Activated T-cell treated with anti-CD3 and anti-CD28 coated beads, Interleukin-2, amount 50 U/mL, for 1 hour (primary cell): ENCODE measurements at regions not wholly inside any gene's neighbourhood (a gene's known extent, or its start where the extent isn't known, plus 50 kb on each side); places are given as distances from the start of the nearest gene placed in this dataset.

Experiments used
- DNase-seq: peaks from one replicate; pipeline ENCODE4 v3.0.0-alpha.2; 2020

DNA sequence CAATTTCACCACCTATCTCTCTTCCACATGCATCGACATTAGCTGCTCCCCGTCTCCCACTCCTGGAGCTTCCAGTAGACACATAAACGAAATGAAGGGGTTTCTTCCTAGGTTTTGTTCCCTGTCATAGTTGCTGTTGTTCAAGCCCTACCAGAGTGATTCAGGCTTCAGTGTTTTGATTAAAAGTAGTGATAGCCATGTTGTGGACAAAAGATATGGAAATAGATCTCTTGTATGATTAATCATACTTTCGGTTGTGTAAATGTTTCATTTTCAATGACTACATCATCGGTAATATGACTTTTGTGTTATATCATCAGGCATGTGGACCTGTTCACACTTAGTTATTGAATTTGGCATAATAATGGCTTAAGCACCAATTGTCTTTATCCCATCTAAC, 96.5 kb upstream of the KLF3 start:
- no peak for DNase-seq

DNA sequence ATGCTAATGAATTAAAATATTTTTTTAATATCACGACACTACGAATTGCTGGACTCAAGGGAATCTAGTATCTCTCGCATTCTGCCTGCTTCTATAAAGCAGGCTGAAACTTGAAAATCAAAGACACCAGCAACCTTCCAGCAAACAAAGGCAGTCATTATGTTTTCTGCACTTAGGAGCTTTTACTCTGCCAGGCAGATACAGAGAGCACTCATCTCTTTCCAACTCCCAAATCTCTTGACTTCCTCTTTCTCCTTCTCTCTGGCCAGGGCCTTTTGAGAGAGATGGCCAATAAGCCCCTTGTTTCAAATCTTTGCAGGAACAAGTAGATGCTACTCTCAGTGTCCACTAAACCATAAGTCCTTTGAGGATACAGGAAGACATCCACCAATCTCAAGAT, 95.2 kb upstream of the KLF3 start:
- DNase-seq, result no peak

DNA sequence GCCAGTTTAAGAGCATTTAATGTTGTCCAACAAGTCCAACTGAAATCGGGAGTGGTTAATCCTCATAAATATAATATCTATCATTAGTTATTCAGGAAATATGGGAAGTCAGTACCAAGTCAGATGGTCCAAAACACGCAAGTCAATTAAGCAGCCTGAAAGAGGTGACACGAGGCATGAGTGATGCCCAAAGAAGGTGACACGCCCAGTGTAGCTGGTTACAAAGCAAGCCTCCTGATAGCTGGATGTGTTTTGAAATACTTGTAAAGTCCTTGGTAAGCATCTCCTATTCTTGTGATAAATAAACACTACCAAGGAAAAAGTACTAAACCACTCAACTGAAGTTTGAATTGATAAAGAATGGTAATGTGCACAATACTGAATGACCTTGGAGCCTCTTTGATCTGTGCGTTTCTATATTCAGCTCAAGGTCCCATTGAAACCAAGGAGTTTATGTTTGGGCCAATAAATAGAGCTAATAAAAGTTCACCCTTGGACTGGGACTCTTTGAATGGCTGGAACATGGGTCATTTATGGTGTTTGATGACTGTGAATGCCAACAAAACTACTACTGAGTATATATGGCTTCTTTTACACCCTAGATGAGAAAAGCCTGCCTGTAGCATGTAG, 93.2 kb upstream of the KLF3 start:
- no peak for DNase-seq

DNA sequence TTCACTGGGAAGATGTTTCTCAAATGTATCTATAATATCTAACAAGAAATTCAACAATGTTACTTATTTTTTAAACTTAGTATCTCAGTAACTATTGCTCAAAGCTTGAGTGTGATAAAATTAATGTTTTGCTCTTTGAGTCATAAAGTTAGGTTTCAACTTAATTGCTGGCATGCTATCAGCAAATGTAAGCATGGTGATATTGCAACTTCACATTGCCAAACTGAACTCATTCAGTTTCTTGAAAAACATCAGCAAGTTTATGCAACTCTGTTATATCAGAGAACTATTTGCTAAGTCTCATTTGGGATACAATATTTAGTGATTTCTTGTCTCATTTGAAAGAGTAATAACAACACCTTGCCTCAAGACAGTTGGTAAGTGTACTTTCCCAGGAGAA, 91.2 kb upstream of the KLF3 start:
- no peak for DNase-seq

DNA sequence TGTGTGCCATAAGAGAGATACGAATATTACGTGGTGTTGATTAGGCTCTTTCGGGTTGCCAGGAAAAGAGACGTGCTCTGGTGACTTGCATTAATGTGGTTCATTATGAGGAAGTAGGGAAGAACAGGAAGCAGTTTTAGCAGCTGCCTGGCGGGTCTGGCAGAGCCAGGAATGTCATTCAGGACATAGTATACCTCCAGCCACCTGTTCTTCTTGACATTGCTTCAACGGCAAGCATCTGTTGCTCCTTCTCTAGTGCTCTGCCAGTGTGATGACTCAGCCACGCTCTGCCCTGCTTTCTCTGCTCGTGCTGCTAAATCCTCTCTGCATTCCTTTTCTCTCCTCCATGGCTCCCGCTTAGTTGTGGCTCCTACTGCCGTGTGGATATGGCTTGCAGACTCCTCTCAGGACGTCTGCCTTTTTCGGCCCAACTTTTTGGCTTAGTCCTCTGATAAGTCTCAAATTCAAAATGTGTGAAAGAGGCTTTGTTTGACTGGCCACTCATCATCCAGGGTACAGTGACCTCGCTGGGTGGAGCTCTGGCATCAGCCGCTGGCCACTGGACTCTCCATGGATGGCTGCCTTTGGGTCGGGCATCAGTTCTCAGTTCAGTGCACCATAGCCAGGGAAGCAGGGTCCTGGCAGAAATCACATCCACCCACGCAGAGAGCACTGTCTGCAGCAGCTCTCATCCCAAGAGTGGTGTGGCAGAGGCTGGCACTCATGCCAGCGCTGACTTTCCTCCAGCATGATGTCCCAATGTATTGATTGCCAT, 89.3 kb upstream of the KLF3 start:
- DNase-seq, result no peak

DNA sequence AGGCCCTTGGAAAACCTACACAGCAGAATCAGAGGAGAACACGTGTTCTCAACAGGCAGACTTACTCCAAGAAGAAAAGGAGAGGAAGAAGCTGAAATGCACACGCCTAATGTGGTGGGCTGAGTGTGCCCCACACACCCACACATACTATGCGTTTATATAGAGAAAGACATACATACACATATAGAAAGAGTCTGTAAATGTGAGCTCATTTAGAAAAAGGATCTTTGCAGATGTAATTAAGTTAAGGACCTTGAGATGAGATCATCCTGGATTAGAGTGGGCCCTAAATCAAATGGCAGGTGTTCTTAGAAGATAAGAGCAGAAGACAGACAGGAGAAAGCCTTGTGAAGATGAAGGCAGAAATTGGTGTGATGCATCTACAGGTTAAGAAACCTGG, 87.2 kb upstream of the KLF3 start:
- DNase-seq, result no peak

DNA sequence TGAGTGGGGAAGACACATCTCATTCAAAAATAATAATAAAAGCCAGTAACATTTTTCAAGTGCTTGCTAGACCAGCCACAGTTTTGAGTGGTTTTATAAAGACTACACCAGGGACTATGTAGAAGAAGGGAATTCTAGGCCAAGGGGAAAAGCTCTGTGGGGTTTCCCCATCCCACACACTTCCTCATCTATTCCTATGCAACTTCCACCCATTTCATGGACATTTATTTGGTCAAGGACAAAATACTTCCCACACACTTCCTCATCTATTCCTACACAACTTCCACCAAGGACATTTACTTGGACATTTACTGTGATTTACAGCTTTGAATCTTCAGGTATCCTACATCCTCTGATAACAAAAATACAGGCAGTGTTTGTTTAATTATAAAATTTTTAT, 86.5 kb upstream of the KLF3 start:
- no peak for DNase-seq

DNA sequence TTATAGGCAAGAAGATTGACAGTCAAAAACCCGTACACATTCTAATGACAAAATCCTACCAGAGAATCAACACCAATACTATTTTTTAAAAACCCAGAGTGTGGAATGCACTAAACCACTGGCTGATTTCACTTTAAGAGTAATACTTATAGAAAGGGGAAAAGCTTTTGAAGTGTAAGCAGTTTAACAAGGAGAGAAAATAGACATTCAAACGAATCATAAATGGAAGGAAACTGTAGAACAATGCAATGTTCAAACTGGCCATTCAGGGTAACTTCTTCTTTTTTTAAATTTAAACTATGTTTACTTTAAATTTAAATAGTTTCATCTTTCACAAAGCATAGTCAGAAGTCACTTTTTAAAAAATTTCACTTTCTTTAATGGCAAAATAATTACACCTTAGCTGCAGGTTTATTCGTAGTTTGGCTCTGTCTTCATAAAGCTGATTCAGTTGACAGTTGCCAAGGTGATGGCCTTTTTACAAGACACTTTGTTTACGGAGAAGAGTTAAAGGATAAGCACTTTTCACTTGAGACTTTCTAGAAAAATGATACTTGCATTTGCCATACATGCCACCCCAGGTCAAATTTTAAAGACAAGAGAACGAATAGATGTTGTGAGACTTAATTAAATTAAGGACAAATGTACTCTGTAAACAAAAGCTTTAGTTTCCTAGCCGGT, 82.4 kb upstream of the KLF3 start:
- no peak for DNase-seq

DNA sequence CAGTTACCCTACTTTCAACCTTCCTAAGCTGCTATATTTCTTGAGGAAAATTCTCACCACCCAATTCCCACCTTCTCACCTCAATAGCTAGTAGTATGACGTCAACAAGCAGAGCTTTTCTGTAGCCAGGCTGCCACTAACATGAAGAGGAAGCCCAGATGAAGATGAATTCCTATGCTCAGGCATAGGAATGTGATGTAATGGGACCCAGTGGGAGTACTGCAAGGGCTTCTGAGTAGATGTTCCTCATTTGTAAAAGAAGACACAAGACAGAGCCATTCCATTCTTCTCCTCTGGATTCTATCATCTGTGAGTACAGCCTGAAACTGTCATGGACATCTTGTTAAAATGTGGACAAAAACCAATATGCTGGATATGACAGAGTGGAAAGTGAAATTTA, 81.6 kb upstream of the KLF3 start:
- no peak for DNase-seq

DNA sequence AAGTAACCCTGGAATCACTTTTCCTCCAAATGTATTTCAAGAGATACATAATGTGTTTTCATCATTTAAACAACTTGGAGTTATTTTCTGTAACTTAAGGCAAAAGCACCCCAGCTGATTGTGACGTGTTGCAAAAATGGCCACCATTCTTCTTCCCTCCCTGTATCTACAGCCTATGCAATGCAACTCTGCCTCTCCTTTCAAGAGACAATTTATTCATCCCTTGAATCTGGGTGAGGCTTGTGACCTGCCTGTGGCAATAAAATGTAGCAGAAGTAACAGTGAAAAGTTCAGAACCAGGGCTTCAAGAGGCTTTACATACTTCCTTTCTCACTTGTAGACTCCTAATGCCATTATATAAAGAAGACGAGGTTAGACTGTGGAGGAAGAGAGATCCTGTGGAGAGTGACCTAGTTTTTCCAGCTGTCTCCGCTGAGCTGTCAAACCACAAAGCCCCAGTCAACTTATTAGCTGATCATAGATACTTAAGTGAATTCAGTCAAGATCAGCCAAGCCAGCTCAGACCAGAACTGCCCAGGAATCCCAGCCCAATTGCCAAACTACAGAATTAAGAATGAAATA, 81.0 kb upstream of the KLF3 start:
- no peak for DNase-seq

DNA sequence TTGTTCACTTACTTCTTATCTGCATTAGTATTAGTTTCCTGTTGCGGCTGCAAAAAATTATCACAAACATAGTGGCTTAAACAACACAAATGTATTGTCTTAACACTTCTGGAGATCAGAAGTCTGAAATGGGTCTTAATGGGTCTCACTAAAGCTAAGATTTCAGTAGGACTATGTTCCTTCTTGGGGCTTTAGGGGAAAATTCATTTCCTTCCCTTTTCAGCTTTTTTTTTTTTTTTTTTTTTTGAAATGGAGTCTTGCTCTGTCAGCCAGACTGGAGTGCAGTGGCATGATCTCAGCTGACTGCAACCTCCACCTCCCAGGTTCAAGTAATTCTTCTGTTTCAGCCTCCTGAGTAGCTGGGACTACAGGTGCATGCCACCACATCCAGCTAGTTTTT, 78.1 kb upstream of the KLF3 start:
- no peak for DNase-seq

DNA sequence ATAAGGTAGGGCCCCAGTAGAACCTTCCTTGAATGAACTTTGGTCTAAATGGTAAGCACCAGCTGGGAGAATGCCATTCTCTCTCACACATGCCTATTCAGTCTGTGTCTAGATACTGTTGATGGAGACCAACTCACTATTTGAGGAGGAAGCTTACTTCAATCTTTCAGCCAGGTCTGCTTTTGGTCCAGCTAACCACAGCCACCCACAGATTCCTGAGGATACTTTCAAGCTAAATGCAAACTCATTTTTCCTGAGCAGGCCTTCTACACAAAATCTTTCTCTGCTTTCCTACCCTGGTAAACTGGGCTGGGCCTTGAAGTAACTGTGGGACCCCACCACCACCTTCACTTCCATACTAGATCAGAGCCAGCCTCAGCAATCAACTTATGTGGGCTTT, 76.9 kb upstream of the KLF3 start:
- DNase-seq, result no peak

DNA sequence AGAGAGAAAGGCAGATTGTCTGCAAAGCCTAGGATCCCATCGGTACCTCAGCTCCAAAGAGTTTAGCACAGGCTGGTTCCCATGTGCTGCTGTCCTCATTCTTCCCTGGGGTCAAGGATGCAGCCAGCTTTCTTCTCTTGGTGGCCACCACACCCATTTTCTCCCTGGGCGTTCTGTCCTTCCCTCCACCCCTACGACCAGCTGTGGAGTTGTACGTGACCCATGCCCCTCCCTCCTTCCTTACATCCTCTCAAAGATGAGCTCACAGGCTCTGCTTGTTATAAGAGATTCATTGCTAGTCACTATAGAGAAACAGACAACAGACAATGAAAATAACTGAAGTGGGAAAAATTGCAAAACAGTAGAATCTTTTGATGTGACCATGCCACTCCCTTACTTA, 74.0 kb upstream of the KLF3 start:
- DNase-seq, result no peak

DNA sequence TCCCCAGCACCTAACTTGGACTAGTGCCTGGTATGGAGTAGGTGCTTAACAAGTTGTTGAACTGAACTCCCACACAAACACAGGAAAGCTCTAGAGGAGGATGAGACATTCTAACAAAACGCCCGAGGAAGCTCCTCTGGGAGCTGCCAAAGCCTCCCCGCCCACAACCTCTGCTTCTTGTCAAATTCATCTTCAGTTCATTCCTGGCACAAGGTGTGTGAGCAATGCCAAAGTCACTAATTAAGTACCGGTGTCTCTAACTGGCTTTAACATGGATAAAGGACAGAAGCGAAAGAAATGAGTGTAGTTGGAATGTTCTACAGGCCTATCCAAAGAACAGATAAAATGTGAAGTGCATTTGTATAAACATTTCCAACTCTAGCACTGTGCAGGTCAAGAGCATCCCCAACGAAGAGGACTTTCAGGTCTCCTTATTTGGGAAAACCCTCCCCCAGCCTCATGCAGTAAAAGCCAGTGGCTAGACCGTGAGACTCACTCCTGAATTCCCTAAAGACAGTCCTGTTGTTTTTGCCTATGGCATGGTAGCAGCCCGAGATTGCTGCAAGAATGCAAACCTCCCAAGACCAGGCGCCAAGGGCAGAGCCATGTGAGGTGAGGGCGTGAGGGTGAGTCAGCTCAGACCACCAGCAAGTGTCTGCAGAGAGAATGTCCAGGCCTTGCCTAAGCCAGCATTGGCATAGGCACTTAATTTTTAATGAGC, 72.2 kb upstream of the KLF3 start:
- DNase-seq, result no peak

DNA sequence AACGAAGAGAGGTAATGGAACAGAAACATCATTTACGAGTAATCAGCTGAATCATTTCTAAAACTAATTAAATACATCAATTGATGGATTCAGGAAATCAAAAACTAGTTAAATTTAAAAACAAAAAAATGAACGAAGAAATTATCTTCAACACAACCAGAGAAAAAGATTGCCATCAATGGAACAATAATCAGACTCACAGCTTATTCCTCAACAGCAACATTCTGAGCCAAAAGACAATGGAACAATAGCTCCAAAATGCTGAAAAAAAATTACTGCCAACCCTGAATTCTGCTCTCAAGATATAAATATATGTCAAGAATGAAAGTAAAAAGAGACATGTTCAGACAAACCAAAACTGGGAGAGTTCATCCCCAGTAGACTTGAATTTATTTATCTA, 65.5 kb upstream of the KLF3 start:
- DNase-seq, result no peak

DNA sequence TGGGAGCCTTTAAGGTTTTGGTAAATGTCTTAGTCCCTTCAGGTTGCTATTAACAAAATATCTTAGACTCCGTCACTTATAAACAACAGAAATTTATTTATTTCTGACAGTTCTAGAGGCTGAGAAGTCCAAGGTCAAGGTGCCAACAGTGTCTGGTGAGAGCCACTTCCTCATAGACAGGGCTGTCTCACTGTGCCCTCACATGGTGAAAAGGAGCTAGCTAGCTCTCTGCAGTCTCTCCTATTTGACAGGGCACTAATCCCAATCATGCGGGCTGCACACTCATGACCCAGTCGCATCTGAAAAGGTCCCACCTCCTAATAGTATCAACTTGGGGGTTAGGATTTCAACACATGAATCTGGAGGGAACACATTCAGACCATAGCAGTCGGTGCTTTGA, 63.4 kb upstream of the KLF3 start:
- DNase-seq, result no peak

DNA sequence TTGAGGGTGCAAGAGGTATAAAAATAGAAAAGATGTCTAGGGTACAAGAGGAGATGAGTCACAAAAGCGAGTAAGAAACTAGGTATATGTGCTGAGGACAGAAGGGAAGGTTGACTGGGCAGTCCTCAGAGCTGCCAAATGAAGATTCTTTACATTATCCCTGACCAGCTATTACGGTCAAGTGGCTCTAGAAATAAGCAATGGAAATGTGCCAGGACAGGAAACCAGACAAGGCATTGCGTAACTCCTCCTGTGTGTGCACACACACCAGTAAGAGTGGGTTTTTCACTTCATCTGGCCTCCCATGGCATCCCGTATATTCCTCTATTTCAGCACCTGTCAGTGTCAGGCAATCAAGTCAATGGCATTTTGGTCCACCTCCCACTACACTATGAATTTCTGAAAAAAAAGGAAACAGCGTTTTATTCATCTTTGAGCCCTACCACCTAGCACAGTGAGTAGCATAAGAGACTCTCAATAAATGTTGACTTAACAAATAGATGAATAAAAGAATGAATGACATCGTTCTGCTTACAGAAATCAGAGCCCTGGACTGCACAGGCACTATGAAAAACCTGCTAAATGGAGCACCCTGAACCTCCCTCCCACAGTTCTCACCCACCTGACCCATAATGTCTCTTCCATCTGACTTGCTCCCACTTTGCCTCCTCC, 62.6 kb upstream of the KLF3 start:
- DNase-seq, result no peak

DNA sequence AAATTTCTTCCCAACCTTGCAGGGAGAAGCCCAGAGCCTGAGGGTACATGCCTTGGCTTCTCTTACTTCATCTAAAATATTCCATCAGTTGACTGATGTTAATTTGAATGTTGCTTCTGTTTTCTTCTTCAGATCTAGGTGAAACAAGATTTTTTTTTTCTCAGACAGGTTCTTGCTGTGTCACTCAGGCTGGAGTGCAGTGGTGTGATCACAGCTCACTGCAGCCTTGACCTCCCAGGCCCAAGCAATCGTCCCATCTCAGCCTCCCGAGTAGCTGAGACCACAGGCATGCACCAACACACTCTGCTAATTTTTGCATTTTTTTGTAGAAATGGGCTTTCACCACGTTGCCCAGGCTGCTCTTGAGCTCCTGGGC, 62.1 kb upstream of the KLF3 start:
- DNase-seq, result no peak

DNA sequence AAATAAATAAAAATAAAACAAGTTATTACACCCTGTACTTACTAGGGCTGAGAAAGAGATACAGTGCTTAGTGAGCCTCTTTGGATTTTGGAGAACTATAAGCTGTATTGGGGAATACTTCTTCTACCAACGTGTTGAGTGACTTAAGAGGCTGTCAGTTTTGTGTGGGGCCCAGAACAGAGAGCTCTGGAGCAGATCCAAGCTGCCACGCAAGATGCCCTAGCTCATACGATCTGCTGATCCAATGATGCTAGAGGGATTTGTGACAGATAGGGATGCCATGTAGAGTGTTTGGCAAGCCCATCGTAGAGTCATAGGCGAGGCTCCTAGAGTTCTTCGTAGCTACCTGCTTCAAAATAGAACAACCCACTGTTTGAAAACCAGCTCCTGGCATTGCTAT, 60.3 kb upstream of the KLF3 start:
- DNase-seq, result no peak

DNA sequence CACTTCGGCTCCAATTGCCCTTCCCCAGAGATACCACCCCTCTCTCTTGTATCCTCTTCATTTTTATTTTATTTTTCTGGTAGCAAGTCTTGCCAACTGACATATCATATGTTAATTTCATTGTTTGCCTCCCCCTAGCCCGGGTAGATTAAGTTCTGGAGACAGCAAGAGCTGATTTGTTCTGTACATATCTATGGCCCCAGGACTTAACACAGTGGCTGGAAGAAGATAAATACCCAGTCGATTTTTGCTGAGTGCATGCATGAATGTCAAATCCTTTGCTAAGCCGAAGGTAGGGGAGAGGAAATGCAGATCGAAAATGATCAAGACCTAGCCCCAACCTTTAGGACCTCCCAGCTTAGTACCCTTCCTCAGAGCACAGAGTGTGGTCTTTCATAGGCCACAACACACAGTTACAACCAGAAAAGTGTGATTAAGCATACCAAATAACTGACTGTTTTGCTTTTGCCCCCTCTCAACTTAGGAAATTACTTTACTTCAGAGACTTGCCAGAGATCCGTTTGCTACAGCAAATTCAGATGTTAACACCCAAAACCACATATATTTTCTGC, 58.7 kb upstream of the KLF3 start:
- no peak for DNase-seq

DNA sequence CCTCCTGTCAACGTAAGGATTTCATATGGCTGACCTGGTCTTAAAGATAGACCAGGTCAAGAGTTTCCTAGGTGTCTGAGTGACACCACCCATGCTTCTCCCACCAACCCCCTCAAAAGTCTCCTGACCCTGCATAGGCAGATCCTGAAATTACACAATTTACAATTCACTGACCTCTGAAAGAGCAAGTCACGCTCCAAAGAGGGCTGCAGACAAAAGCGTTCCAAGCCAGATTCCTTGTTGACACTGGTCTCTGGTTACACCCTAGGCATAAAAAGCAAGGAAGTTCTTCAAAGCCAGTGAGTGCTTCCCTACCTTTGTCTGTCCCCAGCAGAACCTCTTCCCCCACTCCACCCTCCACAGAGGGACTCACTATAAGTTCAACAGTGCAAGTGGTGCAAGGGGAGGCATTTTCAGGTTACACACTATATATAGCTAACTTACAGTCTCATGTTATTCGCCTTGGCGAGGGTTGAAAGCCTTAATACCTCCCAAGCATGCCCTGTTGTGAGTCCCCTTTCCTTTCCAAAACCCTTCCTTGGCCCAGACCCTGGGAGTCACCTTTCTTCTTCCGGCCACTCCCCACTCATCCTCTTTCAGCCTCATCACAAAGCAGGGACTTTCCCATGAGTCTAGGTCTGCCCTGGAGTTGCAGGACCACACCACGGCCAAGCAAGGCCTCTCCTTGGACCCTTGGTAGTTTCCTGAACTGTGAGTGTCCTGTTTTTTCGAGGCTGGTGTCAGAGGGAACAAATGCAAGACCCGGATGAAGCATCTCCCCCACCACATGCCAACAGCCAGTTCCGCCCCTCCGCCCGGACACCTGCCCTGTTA, 58.0 kb upstream of the KLF3 start:
- no peak for DNase-seq

DNA sequence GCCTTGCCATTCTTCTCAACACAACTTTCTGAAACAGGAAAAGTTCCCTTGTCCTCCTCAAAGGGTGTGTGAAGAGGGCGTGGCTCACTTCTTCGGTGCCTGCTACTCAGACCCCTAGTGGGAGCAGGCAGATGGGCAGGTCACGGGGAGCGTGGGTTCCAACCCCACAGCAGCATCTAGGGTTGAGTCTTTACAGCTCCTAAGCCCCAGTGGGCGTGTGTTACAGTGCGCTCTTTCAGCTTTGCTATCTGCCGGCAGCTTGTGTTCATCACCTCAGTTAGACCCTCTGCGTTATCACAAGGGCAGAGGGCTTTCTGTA, 57.5 kb upstream of the KLF3 start:
- no peak for DNase-seq
